Activated CD4-positive, alpha-beta T cell treated with anti-CD3 and anti-CD28 coated beads for 4 hours (primary cell): ENCODE measurements at regions not wholly inside any gene's neighbourhood (a gene's known extent, or its start where the extent isn't known, plus 50 kb on each side); places are given as distances from the start of the nearest gene placed in this dataset.
"Not testable (repeated sequence)": the region's sequence is repeated elsewhere in the genome, so short reads cannot be mapped to it uniquely, and the experiment has no call there.

ENCODE experiments used
- DNase-seq, 2 donors: peaks; one replicate each; pipeline ENCODE4 v3.0.0-alpha.2; 2020

DNA sequence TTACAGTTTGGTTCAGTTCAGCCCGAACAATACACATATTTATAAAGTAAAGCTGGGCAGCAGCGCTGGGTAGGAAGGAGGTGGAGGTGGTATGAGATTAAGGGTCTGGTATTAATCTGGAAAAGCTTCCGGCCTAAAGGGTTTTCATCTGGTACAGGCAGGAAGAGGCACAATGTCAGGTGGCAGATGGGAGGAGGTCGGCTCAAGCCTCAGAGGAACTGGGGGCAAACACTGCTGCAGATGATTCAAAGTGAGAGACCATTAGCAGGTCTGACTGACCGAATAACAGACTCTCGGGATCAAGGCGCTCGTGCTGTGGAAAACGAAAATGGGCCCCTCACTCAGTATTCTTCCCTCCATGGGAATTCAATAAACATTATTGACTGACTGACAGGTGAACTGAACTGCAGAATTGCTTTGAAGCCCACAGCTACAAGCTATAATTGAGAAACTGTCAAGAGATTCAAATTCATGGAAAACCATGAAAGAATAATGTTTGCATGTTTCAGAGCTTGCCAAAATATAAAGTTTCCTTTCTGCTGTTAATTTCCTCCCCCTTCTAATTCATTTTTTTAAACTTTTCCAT lies 75.3 kb downstream of the TMEM167A start:
- no peak for DNase-seq

DNA sequence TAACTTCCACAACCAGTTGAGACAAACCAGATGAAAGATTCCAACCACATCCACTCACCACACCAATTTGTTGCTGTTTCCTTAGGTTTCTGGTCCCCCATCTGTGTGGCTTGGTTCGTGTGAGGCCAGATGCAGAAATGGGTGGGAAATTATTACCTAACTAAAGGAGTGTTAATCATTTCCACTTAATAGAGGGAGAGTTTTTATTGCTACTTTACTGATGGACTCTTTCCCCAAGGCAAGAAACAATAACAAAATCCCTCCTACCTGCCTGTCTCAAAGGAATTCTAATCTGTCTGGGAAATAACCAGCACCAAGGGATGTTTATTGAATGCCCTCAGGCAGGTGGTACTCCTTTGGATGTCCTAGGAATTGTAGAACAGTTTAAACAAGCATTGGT lies 76.3 kb downstream of the TMEM167A start:
- DNase-seq = no peak

DNA sequence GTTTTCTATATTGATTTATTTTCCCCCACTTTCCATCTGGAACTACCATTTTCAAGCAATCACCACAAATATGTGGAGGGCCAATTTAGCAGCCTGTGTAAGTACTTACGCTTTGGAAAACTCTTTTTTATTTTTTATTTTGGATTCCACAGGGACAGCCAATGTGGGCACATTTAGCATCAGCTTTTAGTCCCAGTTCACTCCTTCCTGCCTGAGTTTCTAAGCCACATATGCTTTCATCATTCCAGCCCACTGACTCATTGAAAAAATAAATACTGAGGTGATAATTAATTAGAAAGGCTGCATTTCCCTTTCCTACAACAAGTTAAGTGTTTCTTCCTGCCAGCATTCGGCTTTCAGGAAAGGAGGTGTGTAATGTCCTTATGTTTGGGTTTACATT lies 76.8 kb downstream of the TMEM167A start:
- DNase-seq = no peak

DNA sequence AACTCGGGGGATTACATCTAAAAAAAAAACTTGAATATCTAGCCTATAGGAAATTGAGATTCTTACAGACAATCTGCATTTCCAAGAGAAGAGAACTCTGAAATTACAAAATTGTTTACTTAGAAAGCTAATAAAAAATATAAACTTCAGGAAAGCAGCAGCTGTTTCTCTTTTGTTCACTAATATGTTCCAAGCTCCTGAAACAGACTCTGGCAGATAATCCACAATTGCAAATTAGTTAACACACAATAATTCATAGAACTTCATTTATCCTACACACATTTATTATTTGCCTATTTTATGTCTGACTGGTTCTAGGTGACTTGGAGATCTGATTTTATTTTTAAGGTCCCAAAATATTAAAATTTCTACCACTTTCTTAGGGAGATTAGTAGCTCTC lies 83.8 kb downstream of the TMEM167A start:
- no peak for DNase-seq

DNA sequence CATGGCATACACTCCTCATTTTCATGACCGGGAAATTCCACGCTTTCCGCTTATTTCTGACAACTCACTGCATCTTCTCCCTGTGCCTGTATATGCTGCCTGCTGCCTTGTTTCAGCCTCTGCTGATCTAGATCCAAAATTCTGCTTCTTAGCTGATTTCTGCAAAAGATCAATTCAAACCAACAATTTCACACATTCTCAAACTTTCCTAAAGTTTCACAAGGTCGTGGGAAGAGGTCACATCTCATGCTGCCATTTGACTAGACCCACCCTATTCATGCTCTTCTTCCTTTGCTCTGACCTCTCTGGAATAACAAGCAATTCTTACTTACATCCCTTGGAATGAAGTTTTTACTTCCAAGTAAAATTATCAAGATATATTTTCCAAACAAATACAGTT lies 84.5 kb downstream of the TMEM167A start:
- no peak for DNase-seq

DNA sequence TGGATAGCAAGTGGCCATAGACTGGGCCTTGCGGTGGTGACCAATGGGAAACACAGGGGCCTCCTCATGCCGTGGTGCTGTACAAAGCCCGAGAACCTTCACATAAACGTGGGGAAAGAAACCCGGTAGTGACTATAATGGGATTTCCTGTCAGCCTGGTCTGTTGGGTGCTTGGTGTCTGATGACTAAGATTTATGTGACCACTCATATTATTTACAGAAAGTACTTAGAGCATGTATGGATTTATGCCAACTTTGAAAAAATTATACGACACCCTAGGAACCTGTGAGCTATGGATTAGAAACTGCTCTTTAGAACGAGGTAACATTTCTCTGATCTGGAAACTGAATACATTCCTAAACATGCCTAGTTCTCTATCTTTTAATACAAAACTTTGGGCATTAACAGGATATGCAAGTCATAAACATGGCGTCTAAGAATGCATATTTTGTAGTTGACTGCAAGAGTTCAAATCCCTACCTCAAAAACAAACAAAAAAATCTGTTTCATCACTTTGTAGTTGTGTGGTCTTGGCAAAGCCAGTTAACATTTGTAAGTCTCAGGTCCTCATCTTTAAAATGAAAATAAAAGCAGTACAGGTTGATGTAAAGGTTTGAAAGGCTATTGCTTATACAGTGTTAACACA lies 85.4 kb downstream of the TMEM167A start:
- no peak for DNase-seq

DNA sequence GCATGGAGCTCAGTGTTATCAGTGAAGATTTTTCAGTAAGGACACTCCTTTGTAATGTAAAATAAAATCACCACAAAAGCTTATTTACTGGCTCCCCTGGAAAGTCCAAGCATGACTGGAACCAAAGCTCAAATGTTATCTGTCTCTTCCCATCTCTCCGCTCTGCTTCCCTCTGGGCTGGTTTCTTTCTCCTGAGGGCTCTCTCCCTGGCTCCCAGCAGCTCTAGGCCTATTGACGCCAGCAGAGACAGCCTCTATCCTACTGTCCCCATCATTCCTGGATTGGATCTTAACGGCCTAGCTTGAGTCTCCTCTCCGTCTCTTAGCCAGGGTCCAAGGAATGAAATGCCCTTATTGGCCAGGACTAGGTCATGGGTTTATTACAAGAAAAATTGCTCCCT lies 86.1 kb downstream of the TMEM167A start:
- no peak for DNase-seq

DNA sequence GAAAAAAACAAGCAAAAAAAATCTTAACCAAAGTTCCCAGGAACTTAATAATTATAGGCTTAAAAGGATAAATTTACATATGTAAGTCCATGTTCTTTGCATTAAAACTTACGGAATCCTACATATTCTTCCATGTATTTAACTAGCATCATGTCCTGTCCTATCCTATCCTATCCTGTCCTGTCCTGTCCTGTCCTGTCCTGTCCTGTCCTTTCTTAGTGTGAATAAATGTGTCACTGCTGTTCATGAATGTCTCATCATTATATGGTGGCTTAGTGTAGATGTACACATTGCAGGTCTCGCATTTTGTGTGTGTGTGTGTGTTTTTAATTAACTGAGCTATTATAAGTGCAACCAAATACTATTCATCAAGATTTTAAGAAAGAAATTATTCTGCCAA lies 90.0 kb downstream of the TMEM167A start:
- DNase-seq = no peak

DNA sequence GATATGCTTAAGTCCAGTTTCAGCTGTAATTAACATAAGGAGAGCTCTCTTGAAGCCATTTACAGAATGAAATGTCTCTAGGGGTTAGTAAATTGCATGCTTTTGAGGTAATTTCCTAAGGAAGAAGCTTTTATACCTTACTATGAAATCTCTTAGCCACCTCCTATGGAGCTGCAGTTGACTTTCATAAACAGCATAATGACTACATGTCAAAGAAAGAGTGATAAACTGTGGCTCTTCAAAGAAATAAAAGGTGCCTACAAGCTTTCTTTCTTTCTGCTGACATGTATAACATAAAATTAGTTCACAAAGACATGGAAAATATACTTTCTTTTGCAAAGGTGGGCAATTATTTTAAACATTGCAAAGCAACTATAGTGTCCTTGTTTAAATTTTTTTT lies 90.8 kb downstream of the TMEM167A start:
- DNase-seq = no peak

DNA sequence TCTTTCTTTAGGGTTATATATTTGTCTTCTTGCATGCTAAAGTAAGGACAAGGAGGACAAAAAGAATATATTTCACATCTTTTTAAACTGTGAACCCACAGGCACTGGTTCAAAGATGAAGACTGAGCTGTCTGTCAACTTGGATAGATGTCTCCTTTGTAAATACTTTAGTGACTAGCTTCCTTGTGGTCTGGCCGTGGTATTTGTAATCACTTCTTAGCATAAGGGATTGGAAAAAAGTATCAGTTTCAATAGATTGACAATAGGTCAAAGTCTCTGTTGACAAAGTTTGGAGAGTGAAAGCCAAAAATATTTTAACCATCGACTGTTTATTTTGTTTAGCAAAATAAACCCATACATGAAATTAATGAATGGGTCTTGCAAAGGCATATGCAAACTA lies 91.4 kb downstream of the TMEM167A start:
- DNase-seq = no peak

DNA sequence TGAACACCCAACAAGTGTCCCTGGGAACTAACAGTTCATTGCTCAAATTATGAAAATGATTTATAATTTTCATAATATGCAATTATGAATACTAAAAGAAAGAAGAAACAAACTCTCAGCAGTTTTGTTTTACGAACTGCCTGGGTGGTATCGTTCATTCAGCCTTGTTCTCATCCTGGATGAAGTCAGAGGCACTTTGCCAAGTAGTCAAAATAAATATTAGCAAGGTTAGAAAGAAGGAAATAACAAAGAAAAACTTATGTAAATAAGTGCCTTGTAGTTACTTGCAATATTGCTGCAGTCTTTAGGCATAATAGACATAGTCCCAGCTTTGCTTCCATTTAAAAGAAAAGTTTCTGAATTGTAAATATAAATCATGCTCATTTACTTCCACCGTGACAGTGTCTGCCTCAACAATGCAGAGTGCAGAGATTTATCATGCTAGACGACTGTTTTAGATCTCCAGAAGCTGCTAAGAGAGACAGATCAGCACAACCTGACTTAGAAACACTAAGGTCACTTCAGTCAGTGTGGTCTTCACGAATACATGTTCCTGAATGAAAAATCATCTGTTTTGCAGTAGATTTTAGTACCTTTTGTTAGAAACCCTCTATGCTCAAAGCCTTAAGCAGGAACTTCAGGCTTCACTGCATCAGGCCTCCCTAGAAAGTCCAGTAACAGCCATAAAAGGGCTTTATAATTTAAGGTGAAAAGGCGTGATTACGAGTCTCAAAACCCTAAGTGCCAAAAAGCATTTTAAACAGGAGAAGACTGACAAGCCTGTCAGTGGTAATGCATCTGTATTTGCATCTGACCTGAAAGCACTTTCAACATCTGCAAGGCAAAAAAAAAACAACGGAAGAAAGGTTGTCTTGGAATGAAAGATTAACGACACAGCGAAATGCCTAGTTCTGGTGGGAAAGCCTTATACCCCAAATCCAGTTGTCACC lies 92.1 kb downstream of the TMEM167A start:
- DNase-seq = no peak

DNA sequence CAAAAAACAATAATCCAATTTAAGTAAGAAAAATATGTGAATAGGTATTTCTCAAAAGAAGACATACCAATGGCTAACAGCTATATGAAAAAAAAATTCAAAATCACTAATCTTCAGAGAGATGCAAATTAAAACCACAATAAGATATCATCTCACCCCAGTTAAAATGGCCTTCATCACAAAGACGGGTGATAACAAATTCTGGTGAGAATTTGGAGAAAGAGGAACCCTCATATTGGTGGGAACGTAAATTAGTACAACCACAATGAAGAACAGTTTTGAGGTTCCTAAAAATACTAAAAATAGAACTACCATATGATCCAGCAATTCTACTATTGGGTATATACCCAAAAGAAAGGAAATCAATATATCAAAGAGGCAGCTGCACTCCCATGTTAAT lies 94.3 kb downstream of the TMEM167A start:
- no peak for DNase-seq

DNA sequence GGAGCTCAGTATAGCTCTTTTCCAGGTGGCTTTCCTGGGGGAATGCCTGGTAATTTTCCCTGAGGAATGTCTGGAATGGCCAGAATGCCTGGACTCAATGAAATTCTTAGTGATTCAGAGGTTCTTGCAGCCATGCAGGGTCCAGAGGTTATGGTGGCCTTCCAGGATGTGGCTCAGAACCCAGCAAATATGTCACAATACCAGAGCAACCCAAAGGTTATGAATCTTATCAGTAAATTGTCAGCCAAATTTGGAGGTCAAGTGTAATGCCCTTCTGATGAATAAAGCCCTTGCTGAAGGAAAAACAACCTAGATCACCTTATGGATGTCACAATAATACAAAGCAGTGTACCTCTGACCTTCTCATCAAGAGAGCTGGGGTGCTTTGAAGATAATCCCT lies 100.3 kb downstream of the TMEM167A start:
- DNase-seq = not testable (repeated sequence)

DNA sequence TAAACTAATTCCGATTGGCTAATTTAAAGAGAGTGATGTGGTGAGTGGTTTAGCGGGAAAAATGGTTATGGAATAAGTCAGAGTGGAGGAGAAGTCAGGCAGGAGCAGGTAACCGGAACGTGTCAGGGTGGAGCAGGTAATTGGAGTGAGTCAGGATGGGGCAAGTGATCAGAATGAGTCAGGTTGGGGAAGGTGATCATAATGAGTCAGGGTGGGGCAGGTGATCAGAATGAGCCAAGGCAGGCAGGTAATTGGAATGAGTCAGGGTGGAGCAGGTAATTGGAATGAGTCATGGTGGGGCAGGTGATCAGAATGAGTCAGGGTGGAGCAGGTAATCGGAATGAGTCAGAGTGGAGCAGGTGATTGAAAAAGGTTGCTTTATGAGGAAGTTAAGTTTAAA lies 101.4 kb downstream of the TMEM167A start:
- DNase-seq = no peak

DNA sequence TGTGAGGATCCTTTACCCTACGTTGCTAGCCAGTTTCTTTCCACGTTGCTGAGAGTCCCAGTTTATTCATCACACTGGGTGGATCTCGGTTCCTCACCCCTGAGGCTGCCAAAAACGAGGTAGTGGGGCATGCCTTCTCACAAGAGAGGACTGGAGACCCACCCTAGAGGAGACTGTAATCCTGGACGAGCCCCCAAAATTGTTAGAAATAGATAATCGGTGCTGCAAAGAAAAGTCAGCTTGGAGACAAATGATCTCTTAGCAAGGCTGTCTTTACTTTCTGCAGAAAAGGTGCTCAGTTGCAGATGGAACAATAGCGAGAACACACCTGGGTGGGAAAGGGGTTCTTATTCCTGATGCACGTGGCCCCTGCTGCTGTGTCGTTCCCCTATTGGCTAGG lies 101.8 kb downstream of the TMEM167A start:
- DNase-seq = no peak

DNA sequence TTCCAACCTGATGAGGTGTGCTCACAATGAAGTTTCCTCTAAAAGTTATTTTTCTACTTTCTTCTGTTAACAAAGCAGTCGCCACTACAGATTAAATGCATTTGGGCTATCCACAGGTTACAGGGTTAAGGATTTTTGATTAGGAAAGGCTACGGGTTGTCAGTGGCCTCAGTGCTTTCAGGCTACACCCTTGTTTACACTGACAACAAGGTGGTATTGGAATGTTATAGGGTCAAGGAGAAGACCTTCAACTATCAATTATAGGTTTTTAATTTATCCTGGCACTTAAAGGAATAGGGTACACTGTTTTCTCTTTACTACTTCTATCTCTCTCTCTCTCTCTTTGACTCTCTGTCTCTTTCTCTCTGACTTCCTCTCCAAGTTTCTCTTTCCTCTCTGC lies 102.8 kb downstream of the TMEM167A start:
- not testable (repeated sequence) for DNase-seq

DNA sequence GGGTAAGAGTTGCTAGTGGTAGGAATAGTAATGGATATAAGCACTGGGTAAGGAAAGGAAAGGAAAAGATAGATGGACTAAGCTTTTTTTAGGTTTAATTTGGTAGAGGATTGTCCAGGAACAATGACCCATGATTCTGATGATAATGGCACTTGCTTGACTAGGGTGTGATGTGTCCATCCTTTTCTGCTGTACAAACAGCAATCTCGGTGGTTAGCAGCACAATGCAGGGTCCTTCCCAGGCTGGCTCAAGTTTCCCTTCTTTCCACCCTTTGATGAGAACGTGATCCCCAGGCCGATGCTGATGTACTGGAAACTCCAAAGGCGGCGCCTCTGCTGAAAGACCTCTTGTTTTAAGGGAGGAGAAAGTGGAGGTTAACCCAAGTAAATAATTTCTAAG lies 105.3 kb downstream of the TMEM167A start:
- DNase-seq = no peak

DNA sequence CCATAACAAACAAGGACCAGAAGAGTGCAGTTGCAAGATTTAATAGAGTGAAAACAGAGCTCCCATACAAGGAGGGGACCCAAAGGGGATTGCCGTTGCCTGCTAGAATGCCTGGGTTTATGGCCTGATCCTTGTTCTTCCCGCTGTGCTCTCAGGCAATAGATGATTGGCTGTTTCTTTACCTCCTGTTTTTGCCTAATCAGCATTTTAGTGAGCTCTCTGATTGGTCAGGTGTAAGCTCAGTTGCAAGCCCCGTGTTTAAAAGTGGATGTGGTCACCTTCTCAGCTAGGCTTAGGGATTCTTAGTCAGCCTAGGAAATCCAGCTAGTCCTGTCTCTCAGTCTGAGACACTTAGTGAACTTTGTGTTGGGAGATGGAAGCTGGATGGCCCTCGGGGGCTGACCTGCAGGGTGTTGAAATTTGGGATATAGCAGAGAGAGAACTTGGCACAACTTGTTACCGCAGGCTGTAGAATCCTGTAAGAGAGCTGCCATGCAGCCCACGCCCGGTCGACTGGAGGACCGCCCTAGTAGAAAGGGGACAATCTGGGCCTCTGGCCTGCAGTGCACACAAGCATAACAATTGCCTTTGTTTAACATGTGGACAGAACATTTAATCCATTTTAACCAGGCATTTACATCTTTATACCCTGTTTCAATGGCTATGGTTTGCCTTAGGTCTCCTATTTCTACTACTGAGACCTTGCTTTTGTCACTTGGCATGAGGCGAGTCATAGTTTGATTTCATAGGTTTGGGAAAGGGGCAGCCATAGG lies 106.0 kb downstream of the TMEM167A start:
- DNase-seq = not testable (repeated sequence)

DNA sequence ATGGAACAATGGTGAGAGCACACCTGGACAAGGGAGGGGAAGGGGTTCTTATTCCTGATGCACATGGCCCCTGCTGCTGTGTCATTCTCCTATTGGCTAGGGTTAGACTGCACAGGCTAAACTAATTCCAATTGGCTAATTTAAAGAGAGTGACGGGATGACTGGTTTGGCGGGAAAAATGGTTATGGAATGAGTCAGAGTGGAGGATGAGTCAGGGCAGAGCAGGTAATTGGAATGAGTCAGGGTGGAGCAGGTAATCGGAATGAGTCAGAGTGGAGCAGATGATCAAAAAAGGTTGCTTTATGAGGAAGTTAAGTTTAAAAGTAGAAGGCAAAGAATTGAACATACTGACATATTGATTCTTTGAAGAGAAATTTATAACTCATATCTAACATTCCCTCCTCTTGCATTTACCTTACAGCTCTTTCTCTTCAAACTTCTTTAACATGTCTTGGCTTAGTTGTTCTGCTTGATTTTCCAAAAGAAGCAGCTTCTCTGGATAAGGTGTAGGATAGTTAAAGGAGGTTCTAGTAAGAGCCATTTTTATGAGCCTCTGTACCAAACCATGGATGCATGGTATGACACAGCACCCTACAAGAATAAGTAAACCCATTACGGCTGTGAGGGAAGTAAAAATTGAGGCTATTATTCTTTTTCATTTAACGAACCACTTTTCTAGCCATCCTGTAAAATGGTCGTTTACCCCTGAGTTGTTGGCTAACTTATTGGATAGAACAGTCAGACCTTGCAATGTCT lies 107.8 kb downstream of the TMEM167A start:
- DNase-seq = peak; percentile 2

DNA sequence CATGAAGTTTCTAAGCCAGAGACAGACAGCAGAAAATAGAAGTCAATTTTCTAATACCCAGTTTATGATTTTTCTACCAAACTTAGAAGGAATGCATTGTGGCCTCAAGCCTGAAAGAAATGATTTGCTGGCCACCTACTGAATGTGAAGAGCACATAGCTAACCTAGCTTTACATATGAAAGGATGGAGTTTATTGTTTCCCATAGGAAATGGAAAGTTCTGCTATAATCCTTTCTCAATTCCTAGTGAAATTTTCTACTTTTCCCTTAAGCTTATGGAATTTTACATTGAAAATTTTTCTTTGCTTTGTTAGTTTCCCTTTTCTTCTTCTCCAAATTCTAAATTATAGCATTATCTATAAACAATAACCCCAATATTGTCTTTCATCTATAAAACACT lies 110.1 kb downstream of the TMEM167A start:
- DNase-seq = no peak

DNA sequence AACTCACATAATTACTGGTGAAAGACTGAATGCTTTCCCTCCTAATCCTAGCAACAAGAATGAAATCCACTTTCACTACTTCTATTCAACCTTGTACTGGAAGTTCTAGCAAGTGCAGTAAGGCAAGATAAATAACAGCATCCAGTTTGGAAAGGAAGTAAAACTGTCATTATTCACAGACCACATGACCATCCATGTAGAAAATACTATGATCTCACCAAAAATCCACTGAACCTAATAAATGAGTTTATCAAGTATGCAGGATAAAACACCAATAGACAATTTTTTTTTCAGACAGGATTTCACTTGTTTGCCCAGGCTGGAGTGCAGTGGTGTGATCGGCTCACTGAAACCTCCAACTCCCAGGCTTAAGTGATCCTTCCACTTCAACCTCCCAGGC lies 117.7 kb downstream of the TMEM167A start:
- no peak for DNase-seq

DNA sequence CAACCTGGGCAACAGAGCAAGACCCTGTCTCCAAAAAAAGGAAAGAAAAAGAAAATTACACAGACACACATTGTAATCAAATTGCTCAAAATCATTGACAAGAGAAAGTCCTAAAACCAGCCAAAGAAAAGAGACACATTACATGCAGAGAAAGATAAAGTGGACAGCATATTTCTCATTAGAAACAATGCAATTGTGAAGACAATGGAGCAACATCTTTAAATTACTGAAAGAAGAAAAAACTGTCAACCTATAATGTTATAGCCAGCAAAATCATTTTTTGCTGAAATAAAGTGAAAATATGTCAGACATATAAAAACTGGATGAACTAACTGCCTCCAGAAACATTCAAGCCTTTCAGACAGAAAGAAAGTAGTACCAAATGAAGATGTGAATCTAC lies 120.6 kb downstream of the TMEM167A start:
- DNase-seq = no peak

DNA sequence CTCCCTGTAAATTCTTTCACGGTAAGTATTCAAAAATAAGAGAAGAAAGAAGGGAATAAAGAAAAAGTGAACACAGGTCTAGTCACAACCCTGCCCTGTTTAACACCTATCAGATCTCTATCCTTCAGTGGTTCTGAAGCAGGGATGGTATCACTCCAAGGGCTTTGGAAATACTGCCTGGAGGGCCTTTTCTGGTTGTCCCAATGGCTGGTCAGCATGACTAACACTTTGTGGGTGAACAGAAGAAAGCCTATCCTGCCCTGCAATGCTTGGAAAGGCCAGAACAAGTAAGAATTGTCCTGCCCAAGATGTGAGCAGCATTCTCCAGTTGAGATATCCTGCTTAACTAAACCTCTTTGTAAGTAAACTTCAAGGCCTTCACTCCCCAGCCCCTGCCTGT lies 124.9 kb downstream of the TMEM167A start:
- DNase-seq = no peak
